ENCODE measurements at regions not wholly inside any gene's neighbourhood (a gene's known extent, or its start where the extent isn't known, plus 50 kb on each side); places are given as distances from the start of the nearest gene placed in this dataset.

- no peak for TF ChIP-seq POLR2AphosphoS5 (IDR thresholded peaks at IDR 0.05; ENCODE audit: low read depth)
- no peak for TF ChIP-seq CTCF (IDR thresholded peaks at IDR 0.05; ENCODE audit: insufficient read depth, low read length)
- no peak for TF ChIP-seq GABPA (IDR thresholded peaks at IDR 0.05; ENCODE audit: low read depth)
- TF ChIP-seq, protein P1, sequence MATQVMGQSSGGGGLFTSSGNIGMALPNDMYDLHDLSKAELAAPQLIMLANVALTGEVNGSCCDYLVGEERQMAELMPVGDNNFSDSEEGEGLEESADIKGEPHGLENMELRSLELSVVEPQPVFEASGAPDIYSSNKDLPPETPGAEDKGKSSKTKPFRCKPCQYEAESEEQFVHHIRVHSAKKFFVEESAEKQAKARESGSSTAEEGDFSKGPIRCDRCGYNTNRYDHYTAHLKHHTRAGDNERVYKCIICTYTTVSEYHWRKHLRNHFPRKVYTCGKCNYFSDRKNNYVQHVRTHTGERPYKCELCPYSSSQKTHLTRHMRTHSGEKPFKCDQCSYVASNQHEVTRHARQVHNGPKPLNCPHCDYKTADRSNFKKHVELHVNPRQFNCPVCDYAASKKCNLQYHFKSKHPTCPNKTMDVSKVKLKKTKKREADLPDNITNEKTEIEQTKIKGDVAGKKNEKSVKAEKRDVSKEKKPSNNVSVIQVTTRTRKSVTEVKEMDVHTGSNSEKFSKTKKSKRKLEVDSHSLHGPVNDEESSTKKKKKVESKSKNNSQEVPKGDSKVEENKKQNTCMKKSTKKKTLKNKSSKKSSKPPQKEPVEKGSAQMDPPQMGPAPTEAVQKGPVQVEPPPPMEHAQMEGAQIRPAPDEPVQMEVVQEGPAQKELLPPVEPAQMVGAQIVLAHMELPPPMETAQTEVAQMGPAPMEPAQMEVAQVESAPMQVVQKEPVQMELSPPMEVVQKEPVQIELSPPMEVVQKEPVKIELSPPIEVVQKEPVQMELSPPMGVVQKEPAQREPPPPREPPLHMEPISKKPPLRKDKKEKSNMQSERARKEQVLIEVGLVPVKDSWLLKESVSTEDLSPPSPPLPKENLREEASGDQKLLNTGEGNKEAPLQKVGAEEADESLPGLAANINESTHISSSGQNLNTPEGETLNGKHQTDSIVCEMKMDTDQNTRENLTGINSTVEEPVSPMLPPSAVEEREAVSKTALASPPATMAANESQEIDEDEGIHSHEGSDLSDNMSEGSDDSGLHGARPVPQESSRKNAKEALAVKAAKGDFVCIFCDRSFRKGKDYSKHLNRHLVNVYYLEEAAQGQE (IDR thresholded peaks at IDR 0.05; ENCODE audit: insufficient replicate concordance, low read depth) = no peak
- no peak for TF ChIP-seq SPI1 (IDR thresholded peaks at IDR 0.05; ENCODE audit: borderline replicate concordance, low read depth)
- Histone ChIP-seq H3K27ac (replicated peaks) (no peak overlapping the region), H3K4me3 (replicated peaks; ENCODE audit: insufficient read depth, low read length) (no peak overlapping the region), H3K27me3 (ENCODE audit: insufficient read depth, poor library complexity, severe bottlenecking) (no peaks in the 10 kb centered on the region)
- DNase-seq (ENCODE audit: low read depth in 1 of 2, low spot score in 1 of 2) = no peak
Measured at GRCh38 chr5:112112346-112112745, 306.7 kb downstream of the EPB41L4A start.

DNA sequence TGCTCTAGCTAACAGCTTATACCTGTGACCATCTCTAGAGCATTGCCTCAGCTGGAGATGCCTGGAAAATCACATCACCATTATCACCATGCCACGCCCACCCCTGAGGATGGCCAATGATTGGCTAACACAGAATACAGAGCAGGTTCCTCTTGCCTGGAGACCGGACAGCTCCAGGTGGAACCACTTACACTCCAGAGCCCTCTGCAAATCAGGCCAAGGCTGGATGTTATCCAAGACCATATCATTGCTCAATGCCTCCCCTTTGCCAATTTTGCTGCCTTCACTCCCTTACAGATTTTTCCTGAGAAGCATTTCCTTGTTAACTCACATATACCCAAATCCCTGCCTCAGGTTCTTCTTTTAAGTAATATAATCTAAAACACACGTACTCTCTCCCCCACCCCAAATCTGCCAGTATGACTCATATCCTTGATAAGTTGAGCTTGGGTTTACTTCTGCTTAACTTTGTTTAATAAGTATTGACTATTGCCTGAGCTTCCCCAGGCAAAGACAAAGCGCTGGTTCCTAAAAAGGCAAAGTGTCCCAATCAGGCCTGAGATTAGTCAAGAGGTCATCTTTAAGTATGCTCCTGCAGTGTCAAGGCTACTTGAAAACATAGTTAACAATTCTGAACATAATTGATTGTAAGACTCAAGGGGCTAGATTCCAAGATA is 309.6 kb downstream of the EPB41L4A start:
- Histone ChIP-seq H3K27me3 (ENCODE audit: insufficient read depth, poor library complexity, severe bottlenecking) (no peaks in the 10 kb centered on the region), H3K4me3 (replicated peaks; ENCODE audit: insufficient read depth, low read length) (no peak overlapping the region), H3K27ac (replicated peaks) (no peak overlapping the region)
- peak; percentile 6 to 35 for DNase-seq (ENCODE audit: low read depth in 1 of 2, low spot score in 1 of 2)
- TF ChIP-seq CTCF (IDR thresholded peaks at IDR 0.05; ENCODE audit: insufficient read depth, low read length) (no peak), POLR2AphosphoS5 (IDR thresholded peaks at IDR 0.05; ENCODE audit: low read depth) (no peak)

DNA sequence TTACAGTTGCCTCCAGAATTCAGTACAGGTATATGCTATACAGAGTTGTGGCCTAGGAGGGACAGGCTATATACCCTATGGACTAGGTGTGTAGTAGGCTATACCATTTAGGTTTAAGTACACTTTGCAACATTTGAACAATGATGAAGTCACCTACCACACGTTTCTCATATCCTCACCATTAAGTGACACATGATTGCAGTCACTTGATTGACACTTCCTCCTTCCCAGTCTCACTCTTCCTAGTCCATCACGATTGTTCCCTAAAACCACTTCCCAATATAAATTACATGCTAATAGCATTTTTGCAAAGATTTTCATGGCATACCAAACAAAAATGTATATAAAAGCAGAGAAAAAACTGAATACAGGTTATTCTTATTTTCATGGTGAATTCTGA is 312.2 kb downstream of the EPB41L4A start:
- TF ChIP-seq, protein P1 (IDR thresholded peaks at IDR 0.05; ENCODE audit: insufficient replicate concordance, low read depth) = no peak
- no peak for TF ChIP-seq SPI1 (IDR thresholded peaks at IDR 0.05; ENCODE audit: borderline replicate concordance, low read depth)
- TF ChIP-seq CTCF (IDR thresholded peaks at IDR 0.05; ENCODE audit: insufficient read depth, low read length) = no peak
- no peak for TF ChIP-seq GABPA (IDR thresholded peaks at IDR 0.05; ENCODE audit: low read depth)
- TF ChIP-seq POLR2AphosphoS5 (IDR thresholded peaks at IDR 0.05; ENCODE audit: low read depth) = no peak
- Histone ChIP-seq H3K27ac (replicated peaks) (no peak overlapping the region), H3K27me3 (ENCODE audit: insufficient read depth, poor library complexity, severe bottlenecking) (no peaks in the 10 kb centered on the region), H3K4me3 (replicated peaks; ENCODE audit: insufficient read depth, low read length) (no peak overlapping the region)
- no peak for DNase-seq (ENCODE audit: low read depth in 1 of 2, low spot score in 1 of 2)

DNA sequence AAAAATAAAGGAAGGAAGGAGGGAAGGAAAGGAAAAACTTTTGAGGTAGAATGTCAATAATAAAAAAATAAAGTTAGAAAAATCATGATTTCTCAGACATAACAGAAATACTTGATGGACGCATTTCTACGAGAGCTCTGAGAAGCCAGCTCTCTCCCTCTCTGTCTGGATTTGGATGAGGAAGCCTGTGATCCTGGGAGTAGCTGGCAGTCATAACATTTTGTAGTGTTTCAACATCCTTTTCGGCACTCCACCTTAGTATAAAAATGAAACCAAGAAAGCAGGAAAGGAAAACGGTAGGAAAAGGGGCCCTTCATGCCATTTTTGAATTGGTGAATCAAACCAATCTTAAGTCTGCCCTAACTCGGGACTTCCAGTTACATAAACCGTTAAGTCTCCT is 321.3 kb downstream of the EPB41L4A start:
- TF ChIP-seq GABPA (IDR thresholded peaks at IDR 0.05; ENCODE audit: low read depth) (no peak), POLR2AphosphoS5 (IDR thresholded peaks at IDR 0.05; ENCODE audit: low read depth) (no peak), SPI1 (IDR thresholded peaks at IDR 0.05; ENCODE audit: borderline replicate concordance, low read depth) (no peak), CTCF (IDR thresholded peaks at IDR 0.05; ENCODE audit: insufficient read depth, low read length) (no peak)
- TF ChIP-seq, protein P1 (IDR thresholded peaks at IDR 0.05; ENCODE audit: insufficient replicate concordance, low read depth) = no peak
- no peak for DNase-seq (ENCODE audit: low read depth in 1 of 2, low spot score in 1 of 2)
- Histone ChIP-seq H3K27me3 (ENCODE audit: insufficient read depth, poor library complexity, severe bottlenecking) (no peaks in the 10 kb centered on the region), H3K4me3 (replicated peaks; ENCODE audit: insufficient read depth, low read length) (no peak overlapping the region), H3K27ac (replicated peaks) (no peak overlapping the region)
